HG03354 (cell line): ENCODE measurements at regions not wholly inside any gene's neighbourhood (a gene's known extent, or its start where the extent isn't known, plus 50 kb on each side); places are given as distances from the start of the nearest gene placed in this dataset.
"Not testable (repeated sequence)": the region's sequence is repeated elsewhere in the genome, so short reads cannot be mapped to it uniquely, and the experiment has no call there.

ENCODE experiments used
- ATAC-seq: cut with Tn5 transposase; IDR thresholded peaks from one replicate; pipeline ENCODE4 v1.9.1; 2021; ENCODE audit warnings: mild to moderate bottlenecking; ENCODE audit not compliant: unreplicated experiment, poor library complexity, severe bottlenecking

GRCh38 chr20:48373555-48373934 is 454.3 kb downstream of the PREX1 start:
- no peak for ATAC-seq

GRCh38 chr20:48372851-48373554 is 454.8 kb downstream of the PREX1 start:
- not testable (repeated sequence) for ATAC-seq

- no peak for ATAC-seq
Measured at GRCh38 chr20:48371211-48371610, 456.6 kb downstream of the PREX1 start.

GRCh38 chr20:48368580-48369021 is 459.2 kb downstream of the PREX1 start:
- not testable (repeated sequence) for ATAC-seq

GRCh38 chr20:48367541-48368358 is 460.0 kb downstream of the PREX1 start:
- ATAC-seq: not testable (repeated sequence)

GRCh38 chr20:48366230-48366629 is 461.6 kb downstream of the PREX1 start:
- ATAC-seq: no peak

GRCh38 chr20:48364688-48365421 is 462.9 kb downstream of the PREX1 start:
- no peak for ATAC-seq

GRCh38 chr20:48364055-48364454 is 463.7 kb downstream of the PREX1 start:
- ATAC-seq: no peak

GRCh38 chr20:48360342-48360975 is 467.3 kb downstream of the PREX1 start:
- ATAC-seq: peak; percentile 50

GRCh38 chr20:48359692-48360341 is 468.0 kb downstream of the PREX1 start:
- ATAC-seq: peak; percentile 70

GRCh38 chr20:48359055-48359390 is 468.8 kb downstream of the PREX1 start:
- not testable (repeated sequence) for ATAC-seq

- ATAC-seq: no peak
Measured at GRCh38 chr20:48358176-48359054, 469.4 kb downstream of the PREX1 start.

- no peak for ATAC-seq
Measured at GRCh38 chr20:48357714-48358113, 470.1 kb downstream of the PREX1 start.

GRCh38 chr20:48354903-48355302 is 472.9 kb downstream of the PREX1 start:
- ATAC-seq: no peak

- ATAC-seq: no peak
Measured at GRCh38 chr20:48354320-48354876, 473.4 kb downstream of the PREX1 start.

- no peak for ATAC-seq
Measured at GRCh38 chr20:48352628-48353027, 475.2 kb downstream of the PREX1 start.

- no peak for ATAC-seq
Measured at GRCh38 chr20:48352042-48352441, 475.8 kb downstream of the PREX1 start.

GRCh38 chr20:48350313-48350988 is 477.3 kb downstream of the PREX1 start:
- no peak for ATAC-seq
